Transverse colon (tissue), 4 donors: ENCODE measurements at regions not wholly inside any gene's neighbourhood (a gene's known extent, or its start where the extent isn't known, plus 50 kb on each side); places are given as distances from the start of the nearest gene placed in this dataset.

Source experiments
- DNase-seq: peaks from one replicate; pipeline ENCODE4 v3.0.0-alpha.2; 2019
- H3K27ac ChIP-seq, 4 donors: fragments of 200-600 bp; sonication (generic); 2 replicates each; pipeline ENCODE4 v1.5.1; 2016 to 2018; ENCODE audit warnings: inconsistent platforms in 4 of 4
- H3K27me3 ChIP-seq: fragments of 200-600 bp; sonication (generic); 2 replicates; pipeline ENCODE4 v1.5.1; 2017; ENCODE audit warnings: inconsistent platforms
- H3K36me3 ChIP-seq, 4 donors: fragments of 200-600 bp; sonication (generic); 2 replicates each; pipeline ENCODE4 v1.5.1; 2017 to 2019; ENCODE audit warnings: inconsistent platforms in 4 of 4
- H3K4me1 ChIP-seq, 4 donors: fragments of 200-600 bp; sonication (generic); 2 replicates each; pipeline ENCODE4 v1.5.1; 2017 to 2020; ENCODE audit warnings: inconsistent platforms in 4 of 4
- H3K4me3 ChIP-seq, 4 donors: fragments of 200-600 bp; sonication (generic); 1 replicate in 1 of 4; 2 replicates in 3 of 4; pipeline versions ENCODE4 v1.5.1 to v1.6.1; 2017 to 2019; ENCODE audit warnings: inconsistent platforms in 4 of 4
- H3K9me3 ChIP-seq, 2 donors: fragments of 200-600 bp; sonication (generic); 2 replicates each; pipeline ENCODE4 v1.5.1; 2017 to 2019; ENCODE audit warnings: inconsistent platforms in 2 of 2
- EP300 ChIP-seq: sonication (generic); formaldehyde crosslinking; IDR thresholded peaks from one replicate; pipeline ENCODE4 v1.6.1; 2017; ENCODE audit warnings: antibody characterized with exemption, low read depth
- POLR2A ChIP-seq: fragments of 450-650 bp; IDR thresholded peaks from one replicate; pipeline ENCODE4 v1.6.1; 2016; ENCODE audit warnings: antibody characterized with exemption, mild to moderate bottlenecking, moderate library complexity
- POLR2AphosphoS5 ChIP-seq, 3 donors: sonication (generic); formaldehyde crosslinking; IDR thresholded peaks; one replicate each; pipeline ENCODE4 v1.6.1; 2016; ENCODE audit warnings: antibody characterized with exemption in 3 of 3
- WGBS, 2 donors: methylation state at CpG; one replicate each; pipeline ENCODE4 v1.1.5; 2018; ENCODE audit warnings: low coverage in 1 of 2; 5-methylcytosine and 5-hydroxymethylcytosine counted together
- in situ Hi-C, 4 donors: fragments of 200-750 bp; cut with MboI; loops; one replicate each; pipeline versions ENCODE4 v1.15.0 to v1.15.1; 2017; ENCODE audit warnings: low sequenced_read_pairs in 3 of 4, low pct_ligation_motif_present in 1 of 4, low pct_unique_long_range_greater_than_20kb in 1 of 4
- intact Hi-C: fragments of 100-400 bp; cut with DNase I; formaldehyde crosslinking; loops from one replicate; pipeline ENCODE4 v1.15.1; 2023; ENCODE audit warnings: low total_unique reads
- TF ChIP-seq, protein P1 (sequence below), 5 experiments: fragments of 200-600 bp in 3 of 5; fragments of 450-650 bp in 2 of 5; sonication (generic) in 3 of 5; IDR thresholded peaks; 1 replicate in 2 of 5; 2 replicates in 3 of 5; pipeline ENCODE4 v1.5.1; 2016 to 2017; ENCODE audit warnings: antibody characterized with exemption in 5 of 5, inconsistent platforms in 3 of 5, mild to moderate bottlenecking in 2 of 5, moderate library complexity in 1 of 5

DNA sequence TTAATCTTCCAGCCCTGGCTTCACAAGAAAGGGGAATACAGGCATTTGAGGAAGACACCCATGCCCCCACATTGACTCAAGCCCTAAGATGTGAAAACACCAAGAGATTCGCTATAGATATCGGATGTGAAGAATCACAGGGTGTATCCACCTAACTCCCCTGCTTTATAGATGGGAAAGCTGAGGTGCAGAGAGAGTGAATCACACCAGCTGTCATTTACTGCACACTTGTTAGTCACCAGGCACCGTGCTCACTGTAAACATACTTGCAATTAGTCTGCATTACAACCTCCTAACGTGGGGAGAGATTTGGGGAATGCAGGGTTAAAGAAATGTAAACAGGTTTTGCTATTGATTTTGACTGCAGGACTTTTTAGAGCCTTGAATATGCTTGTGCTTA is 325.5 kb downstream of the C16orf95 start:
- Histone ChIP-seq H3K4me1 (no peaks in the 10 kb centered on the region), H3K9me3 (no peaks in the 10 kb centered on the region), H3K27me3 (peaks cover 30% of the 10 kb centered on the region), H3K27ac (no peak overlapping the region), H3K4me3 (no peak overlapping the region), H3K36me3 (no peaks in the 10 kb centered on the region)
- in situ Hi-C loops = no loop called here
- DNase-seq = no peak
- TF ChIP-seq, protein P1, sequence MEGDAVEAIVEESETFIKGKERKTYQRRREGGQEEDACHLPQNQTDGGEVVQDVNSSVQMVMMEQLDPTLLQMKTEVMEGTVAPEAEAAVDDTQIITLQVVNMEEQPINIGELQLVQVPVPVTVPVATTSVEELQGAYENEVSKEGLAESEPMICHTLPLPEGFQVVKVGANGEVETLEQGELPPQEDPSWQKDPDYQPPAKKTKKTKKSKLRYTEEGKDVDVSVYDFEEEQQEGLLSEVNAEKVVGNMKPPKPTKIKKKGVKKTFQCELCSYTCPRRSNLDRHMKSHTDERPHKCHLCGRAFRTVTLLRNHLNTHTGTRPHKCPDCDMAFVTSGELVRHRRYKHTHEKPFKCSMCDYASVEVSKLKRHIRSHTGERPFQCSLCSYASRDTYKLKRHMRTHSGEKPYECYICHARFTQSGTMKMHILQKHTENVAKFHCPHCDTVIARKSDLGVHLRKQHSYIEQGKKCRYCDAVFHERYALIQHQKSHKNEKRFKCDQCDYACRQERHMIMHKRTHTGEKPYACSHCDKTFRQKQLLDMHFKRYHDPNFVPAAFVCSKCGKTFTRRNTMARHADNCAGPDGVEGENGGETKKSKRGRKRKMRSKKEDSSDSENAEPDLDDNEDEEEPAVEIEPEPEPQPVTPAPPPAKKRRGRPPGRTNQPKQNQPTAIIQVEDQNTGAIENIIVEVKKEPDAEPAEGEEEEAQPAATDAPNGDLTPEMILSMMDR (IDR thresholded peaks at IDR 0.05) = no peak
- TF ChIP-seq POLR2AphosphoS5 (IDR thresholded peaks at IDR 0.05) (no peak), POLR2A (no peak), EP300 (no peak)
- intact Hi-C loops = no loop called here
- WGBS, 2 donors = 57% methylated on average over 4 of the region's 4 CpGs; no CpG with 5 or more reads in 1 of the 2 donors

GRCh38 chr16:86992587-86992986 is 324.6 kb downstream of the C16orf95 start:
- no peaks in the 10 kb centered on the region for H3K9me3 ChIP-seq
- no peak for TF ChIP-seq EP300
- no peak for TF ChIP-seq POLR2A
- TF ChIP-seq, protein P1 (IDR thresholded peaks at IDR 0.05) = no peak
- TF ChIP-seq POLR2AphosphoS5 (IDR thresholded peaks at IDR 0.05) = no peak
- H3K27me3 ChIP-seq = peaks cover 30% of the 10 kb centered on the region
- intact Hi-C loops (no loop called here), in situ Hi-C loops (no loop called here)
- H3K27ac ChIP-seq = no peak overlapping the region
- no peak for DNase-seq
- WGBS, 2 donors = 86% methylated on average over 5 of the region's 5 CpGs; no CpG with 5 or more reads in 1 of the 2 donors
- no peaks in the 10 kb centered on the region for H3K36me3 ChIP-seq
- no peaks in the 10 kb centered on the region for H3K4me1 ChIP-seq
- no peak overlapping the region for H3K4me3 ChIP-seq

GRCh38 chr16:86993426-86994110 is 323.6 kb downstream of the C16orf95 start:
- in situ Hi-C loops (no loop called here), intact Hi-C loops (no loop called here)
- 86 to 91% methylated on average over 7 to 26 of the region's 26 CpGs for WGBS, 2 donors
- no peaks in the 10 kb centered on the region for H3K4me1 ChIP-seq
- no peak for DNase-seq
- no peak overlapping the region for H3K4me3 ChIP-seq
- peaks cover 30% of the 10 kb centered on the region for H3K27me3 ChIP-seq
- H3K9me3 ChIP-seq = no peaks in the 10 kb centered on the region
- H3K27ac ChIP-seq = no peak overlapping the region
- H3K36me3 ChIP-seq = no peaks in the 10 kb centered on the region
- TF ChIP-seq EP300 (no peak), POLR2AphosphoS5 (IDR thresholded peaks at IDR 0.05) (no peak), POLR2A (no peak)
- TF ChIP-seq, protein P1 (IDR thresholded peaks at IDR 0.05) = no peak

GRCh38 chr16:86994215-86994614 is 323.0 kb downstream of the C16orf95 start:
- Histone ChIP-seq H3K4me1 (no peaks in the 10 kb centered on the region), H3K27ac (no peak overlapping the region), H3K4me3 (no peak overlapping the region), H3K36me3 (no peaks in the 10 kb centered on the region), H3K27me3 (peaks cover 30% of the 10 kb centered on the region), H3K9me3 (no peaks in the 10 kb centered on the region)
- intact Hi-C loops = no loop called here
- 68 to 93% methylated on average over 2 to 3 of the region's 3 CpGs for WGBS, 2 donors
- in situ Hi-C loops = no loop called here
- DNase-seq = no peak
- TF ChIP-seq POLR2AphosphoS5 (IDR thresholded peaks at IDR 0.05) (no peak), POLR2A (no peak), EP300 (no peak)
- TF ChIP-seq, protein P1 (IDR thresholded peaks at IDR 0.05) = no peak
